ENCODE measurements at regions not wholly inside any gene's neighbourhood (a gene's known extent, or its start where the extent isn't known, plus 50 kb on each side); places are given as distances from the start of the nearest gene placed in this dataset.

DNA sequence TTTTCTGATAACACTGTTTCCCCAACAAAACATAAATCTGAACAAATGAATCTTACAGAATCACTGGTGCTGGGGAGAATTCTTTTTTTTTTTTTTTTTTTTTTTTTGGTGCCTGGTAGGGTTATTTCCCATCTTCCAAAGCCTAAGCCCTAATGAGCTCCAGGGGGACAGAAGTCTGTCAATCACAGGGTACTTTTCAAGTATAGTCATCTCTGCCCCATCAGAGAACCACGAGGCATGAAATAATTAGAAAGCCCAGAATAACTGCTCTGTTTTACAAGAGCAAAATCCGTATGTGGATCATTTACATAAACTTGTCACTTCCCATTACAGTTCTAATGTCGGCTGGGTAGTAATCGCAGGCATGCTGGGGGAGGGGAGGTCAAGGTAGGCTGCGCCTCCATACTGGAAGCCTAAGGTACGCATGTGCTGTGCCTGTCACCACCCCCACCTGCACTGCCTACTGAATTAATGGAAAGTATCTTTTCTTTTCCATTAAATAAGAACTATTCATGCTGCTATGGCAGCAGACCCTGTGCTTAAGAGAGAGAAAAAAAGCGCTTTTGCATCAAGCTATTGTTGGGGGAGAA, 164.7 kb upstream of the LEF1 start:
- TF ChIP-seq, protein P1, sequence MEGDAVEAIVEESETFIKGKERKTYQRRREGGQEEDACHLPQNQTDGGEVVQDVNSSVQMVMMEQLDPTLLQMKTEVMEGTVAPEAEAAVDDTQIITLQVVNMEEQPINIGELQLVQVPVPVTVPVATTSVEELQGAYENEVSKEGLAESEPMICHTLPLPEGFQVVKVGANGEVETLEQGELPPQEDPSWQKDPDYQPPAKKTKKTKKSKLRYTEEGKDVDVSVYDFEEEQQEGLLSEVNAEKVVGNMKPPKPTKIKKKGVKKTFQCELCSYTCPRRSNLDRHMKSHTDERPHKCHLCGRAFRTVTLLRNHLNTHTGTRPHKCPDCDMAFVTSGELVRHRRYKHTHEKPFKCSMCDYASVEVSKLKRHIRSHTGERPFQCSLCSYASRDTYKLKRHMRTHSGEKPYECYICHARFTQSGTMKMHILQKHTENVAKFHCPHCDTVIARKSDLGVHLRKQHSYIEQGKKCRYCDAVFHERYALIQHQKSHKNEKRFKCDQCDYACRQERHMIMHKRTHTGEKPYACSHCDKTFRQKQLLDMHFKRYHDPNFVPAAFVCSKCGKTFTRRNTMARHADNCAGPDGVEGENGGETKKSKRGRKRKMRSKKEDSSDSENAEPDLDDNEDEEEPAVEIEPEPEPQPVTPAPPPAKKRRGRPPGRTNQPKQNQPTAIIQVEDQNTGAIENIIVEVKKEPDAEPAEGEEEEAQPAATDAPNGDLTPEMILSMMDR (IDR thresholded peaks at IDR 0.05 in 8 of 11, conservative IDR thresholded peaks at IDR 0.05 in 3 of 11), result no peak
- TF ChIP-seq POLR2A (IDR thresholded peaks at IDR 0.05), result no peak
